ENCODE measurements at regions not wholly inside any gene's neighbourhood (a gene's known extent, or its start where the extent isn't known, plus 50 kb on each side); places are given as distances from the start of the nearest gene placed in this dataset.
"Not testable (repeated sequence)": the region's sequence is repeated elsewhere in the genome, so short reads cannot be mapped to it uniquely, and the experiment has no call there.

DNA sequence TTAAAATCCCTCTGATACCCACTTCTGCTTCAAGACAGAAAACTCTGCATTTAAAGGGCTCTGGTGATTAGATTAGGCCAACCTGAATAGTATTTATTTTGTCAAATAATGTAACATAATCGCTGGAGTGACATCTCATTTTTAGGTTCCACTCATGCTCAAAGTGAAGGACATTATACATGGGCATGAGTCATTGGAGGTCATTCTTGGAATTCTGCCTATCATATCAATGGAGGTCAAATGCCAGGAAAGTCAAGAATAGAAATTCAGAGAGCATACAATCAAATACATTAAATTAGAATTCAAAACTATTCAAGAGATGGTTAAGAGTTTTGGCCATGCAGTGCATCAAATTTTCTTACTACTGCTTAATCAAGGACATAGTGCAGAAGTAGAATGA lies 50.8 kb upstream of the PRSS1 start:
- no peak for FAIRE-seq

DNA sequence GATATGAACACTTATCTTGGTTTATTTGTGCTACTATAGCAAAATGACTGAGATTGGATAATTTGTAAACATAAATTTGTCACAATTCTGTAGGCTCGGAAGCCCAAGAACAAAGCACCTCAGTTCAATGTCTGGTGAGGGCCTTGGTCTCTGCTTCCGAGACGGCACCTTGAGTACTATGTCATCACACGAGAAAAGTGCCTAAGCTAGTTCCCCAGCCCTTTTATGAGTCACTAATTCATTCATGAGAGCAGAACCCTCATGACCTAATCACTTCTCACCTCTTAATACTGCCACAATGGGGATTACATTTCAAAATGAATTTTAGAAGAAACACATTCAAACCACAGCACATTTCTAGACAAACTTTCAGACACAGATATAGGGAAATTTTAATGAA lies 52.0 kb upstream of the PRSS1 start:
- FAIRE-seq, result no peak

DNA sequence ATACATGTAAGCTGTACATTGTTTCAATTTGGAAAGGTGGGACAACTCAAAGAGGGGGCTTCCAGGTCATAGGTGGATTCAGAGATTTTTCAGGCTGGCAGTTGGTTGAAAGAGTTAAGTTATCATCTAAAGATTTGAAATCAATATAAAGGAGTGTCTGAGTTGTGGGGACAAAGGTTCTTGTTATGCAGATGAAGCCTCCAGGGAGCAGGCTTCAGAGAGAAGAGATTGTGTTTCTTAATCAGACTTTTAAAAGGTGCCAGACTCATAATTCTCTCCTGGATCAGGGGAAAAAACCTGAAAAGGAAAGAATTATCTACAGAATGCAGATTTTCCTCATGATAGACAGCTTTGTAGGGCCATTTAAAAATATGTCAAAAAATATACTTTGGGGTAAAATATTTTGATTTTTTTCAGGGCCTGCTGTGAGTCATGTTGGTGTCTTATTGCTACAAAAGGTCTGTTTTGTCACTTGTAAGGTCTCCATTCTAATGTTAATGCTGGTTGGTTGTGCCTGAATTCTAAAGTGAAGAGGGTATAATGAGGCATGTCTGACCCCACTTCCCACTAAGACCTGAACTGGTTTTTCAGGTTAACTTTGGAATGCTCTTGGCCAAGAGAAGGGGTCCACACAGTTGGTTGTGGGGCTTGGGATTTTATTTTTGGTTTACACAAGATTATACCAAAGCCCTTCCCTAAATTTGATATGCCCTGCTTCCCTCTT lies 52.7 kb upstream of the PRSS1 start:
- no peak for FAIRE-seq

DNA sequence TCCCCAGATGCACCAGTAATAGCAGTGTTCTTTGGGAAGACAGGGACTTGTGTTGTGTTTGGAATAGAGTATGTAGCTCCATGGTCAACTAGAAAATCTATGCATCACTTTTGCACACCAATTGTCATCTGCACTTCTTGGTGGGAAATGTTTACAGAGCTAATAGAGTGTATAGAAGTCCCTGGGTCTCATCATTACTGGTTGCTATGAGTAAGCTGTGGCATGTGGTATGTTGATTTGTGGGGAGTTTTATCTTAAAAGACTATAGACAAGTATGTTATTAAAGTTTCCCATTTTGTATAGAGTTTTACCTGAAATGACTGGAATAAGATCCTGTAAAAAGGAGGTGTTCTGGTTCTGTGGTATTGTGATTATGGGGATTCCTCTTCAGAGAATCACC lies 55.4 kb upstream of the PRSS1 start:
- FAIRE-seq, result no peak

DNA sequence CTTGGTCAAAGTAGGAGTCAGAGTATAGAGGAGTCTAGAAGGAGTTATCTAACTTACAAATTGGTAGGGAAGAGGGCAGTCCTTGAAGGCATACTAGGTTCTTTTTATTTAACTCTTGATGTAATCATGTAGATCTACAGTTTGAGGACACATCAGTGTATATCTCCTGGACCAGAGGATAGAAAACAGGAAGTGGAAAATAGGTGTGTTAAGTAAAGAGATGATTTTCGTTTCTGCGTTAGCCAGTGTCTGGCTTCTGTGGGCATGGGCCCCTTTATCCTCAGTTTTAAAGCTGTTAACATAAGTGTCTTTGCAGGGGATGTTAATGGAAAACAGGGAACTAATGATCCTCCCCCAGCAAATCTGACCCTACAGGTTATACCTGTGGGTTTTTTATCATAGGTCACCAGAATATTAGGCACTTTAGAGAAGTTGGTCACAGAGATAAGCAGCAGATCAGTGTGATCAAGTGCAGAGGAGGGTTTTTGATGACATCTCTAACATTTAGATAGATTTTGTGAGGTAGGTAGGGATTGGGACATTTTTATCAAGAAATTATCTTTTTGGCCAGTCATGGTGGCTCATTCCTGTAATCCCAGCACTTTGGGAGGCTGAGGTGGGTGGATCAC lies 58.6 kb upstream of the PRSS1 start:
- FAIRE-seq, result no peak

DNA sequence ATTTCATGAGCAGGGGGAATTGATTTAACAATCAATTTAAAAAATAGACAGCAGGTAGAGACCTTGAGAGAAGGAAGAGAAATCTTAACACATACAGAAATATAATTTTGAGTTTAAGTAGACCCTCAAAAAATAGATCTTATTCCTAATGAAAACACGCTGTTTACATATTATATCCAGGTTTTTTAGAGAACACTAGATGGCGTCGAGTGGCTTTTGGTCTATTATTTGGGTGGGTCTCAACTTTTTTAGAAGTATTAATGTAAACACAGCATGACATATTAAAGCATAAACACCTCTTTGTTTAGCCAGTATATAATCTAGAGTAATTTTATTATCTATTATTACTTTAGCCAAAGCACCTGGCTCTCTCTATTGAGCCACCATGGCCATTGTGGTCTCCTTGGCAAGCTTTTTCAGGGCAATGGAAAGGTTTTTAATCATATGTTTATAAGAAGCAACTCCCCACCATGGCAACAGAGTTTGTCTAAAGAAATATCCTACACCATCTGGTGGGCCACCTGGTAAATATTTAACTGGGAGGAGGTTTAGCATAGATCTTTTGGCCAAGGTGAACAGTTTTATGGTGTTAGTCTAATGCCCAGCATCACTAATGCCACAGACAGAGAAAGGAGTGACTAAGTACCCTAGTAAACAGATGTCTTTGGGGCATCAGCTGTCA lies 59.7 kb upstream of the PRSS1 start:
- FAIRE-seq, result no peak

DNA sequence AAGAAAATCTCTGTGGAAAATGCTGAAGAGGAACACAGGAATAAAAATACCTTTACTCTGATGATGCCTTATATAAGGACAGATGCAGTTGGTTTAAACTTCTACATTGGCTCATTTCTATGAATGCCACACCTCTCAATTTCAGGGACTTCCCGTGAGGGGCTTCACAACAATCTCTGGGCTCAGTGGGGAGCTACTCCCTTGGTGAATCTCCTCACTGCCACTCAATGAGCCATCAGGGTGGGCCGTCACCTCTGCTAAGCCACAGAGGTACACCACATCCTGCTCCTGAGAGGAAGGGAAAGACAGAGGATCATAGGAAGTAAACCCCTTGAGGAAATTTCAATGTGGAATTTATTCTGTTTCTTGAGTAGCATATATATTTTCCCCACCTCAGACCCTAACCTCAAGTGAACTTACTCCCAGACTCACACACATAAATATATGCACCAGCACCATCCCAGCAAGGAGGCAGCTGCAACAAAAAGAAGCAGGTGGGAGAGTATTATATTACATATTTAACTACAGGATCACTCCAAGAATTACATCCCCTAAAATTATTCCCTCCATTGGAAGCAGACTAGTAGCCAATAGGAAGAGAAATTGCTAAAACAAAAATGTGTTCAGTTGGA lies 63.3 kb upstream of the PRSS1 start:
- no peak for FAIRE-seq

DNA sequence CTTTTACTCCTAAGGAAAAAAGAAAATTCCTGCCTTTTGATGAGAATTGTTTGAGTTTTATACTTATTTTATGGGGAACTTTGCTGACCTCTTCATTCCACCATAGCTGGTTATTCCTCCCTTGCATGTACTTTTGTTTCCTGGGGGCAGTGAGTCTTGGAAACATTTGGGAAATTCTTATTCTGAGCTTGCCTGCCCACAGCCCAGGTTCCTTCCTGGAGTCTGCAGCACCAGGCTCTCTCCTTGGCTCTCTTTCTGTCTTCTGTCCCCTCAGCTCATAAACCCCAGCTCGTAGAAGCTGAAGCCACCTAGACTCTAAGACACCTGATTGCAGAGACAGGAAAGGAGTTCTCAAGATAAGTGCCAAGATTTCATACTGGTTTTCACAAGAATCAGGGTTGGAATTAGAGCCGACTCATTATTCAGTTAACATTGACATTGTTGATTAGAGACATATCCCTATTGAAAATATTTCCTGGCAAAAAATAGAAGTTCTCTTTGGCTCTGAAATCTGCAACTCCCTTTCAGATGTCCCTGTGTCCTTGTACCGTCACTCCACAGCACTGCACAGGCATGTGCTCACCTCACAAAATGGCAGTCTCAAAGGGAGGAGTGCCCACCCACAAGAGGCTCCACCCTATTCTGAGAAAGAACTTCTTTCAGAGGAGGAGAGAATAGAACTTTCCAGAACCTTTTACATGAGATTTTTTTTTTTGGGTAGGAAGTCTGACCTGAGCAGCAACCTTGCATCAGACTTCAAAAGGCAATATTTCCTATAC lies 67.8 kb upstream of the PRSS1 start:
- no peak for FAIRE-seq

DNA sequence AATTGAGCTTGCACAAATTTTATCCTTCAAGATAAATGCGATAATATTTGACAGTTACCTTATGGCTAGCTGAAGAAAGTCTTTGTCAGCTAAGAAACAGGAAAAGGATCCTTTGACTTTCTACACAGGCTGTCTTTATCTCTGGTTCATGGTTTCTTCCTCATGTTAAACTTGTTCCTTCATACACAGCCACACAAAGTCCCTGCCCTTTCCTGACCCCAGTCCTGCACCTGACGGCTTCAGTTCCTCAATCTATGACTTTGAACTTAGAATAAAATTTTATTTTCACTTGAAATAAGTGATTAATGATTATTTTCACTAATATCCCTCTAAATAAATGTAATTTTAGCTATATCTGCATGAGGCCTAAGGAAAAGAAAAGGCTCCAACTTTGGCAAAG lies 77.8 kb upstream of the PRSS1 start:
- no peak for FAIRE-seq

DNA sequence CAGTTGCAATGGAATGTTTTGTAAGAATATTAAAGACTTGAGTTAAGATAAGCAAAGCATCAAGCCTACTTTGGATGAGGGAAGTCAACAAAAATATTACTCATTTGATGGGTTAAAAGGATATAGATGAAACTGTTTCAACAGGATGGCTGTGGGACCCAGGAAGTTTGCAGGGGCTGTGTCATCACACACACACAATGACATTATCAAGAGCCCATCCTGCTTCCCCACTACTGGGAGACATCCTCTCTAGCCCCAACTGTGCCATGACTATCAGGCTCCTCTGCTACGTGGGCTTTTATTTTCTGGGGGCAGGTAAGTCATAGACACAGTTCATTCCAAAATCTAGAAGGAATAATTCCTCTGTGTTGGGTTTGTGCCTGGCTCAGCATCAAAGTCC lies 78.8 kb upstream of the PRSS1 start:
- no peak for FAIRE-seq

DNA sequence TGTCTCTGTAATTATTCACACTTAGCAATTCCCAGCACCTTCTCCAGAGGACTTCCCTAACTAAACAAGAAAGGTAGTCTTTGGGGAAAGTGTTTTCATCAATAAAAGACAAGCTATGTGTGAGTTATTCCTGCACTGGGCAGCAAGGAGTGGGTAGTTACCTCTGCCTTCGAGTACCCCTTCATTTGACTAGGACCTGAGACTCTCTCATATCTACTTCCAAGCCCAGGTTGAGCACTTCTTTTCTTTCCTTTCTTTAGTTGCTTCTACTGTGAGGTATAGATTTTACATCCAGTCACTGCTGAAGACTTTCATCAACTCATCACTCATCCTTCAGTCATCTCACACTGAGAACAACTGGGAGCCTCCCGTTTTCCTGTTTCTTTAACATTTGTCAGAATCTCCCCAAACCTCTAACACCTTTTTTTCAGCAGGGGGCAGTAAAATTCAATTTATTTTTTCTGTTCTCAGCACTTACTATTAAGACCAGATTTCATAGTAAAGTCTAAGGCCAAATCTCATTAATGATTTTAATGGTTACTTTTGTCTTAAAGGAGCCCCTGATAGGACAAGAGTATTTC lies 80.1 kb upstream of the PRSS1 start:
- FAIRE-seq, result no peak

DNA sequence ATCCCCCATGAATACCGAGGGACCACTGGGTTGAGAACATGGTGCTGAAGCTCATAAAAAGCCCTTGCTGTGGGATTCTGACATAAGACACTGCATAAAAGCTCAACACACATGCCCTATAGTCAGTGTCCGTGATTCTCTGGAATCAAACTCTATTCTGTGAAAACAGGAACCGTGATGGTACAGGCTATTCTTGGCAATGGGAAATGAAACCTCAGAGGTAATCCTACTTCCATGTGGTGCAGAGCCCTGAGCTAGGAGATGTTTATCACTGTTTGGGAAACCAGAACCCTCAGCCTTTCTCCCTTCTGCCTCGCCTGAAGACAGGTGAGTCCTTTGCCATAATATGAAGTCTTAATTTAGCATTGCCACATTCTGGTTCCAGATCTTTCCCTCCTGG lies 80.8 kb upstream of the PRSS1 start:
- no peak for FAIRE-seq

DNA sequence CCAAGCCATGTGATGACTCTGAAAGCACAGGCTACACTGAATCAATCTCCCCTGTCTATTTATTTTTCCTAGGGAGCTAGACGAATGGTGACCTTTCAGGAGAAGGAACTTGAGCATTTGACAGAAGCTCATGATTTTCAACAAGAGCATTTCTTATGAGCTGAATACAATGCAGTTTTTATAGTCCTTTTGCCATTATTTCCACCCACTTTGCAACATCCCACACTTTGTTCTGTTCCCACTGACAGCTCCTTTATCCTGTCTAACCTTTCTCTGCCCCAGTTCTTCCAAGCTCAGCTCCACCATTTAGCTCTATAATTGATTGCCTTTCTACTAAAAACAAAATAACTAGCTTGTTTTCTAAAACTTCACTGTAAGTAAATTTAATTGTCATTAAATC lies 91.9 kb upstream of the PRSS1 start:
- FAIRE-seq, result no peak

DNA sequence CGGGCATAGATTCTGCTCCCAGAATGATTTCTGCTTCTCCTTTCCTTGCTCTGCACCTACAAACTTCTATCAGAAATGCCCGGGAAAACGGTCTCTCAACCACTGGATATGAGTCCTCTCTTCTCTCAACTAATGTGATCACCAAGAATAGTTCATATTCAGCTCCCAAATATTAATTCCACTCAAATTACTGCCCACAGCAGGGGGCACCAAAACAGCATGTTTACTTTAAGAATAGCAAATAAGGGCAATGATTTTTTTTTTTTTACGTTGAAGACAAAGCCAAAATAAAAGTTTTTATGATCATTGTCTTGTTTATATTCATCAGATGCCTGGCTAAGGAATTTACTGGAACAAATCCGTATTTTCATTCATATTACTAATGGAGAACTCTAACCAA lies 94.9 kb upstream of the PRSS1 start:
- FAIRE-seq, result no peak

DNA sequence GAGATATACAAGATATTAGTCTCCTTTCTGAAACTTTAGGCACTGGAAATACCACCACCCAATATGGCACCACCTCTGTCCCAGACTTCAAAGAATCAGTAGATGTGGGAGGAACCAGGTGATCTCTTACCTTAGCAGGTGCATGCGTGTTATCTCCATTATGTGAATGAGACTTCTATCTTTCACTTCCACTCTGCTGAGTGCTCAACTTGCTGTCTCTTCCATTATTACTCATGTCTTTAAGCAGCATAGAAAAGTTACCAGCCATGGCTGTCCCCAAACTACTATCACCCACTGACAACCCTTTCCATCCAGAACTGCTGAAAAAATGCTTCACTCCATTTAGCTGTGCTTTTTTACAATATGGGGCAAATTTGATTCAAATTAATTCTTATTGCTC lies 101.5 kb upstream of the PRSS1 start:
- FAIRE-seq, result no peak

DNA sequence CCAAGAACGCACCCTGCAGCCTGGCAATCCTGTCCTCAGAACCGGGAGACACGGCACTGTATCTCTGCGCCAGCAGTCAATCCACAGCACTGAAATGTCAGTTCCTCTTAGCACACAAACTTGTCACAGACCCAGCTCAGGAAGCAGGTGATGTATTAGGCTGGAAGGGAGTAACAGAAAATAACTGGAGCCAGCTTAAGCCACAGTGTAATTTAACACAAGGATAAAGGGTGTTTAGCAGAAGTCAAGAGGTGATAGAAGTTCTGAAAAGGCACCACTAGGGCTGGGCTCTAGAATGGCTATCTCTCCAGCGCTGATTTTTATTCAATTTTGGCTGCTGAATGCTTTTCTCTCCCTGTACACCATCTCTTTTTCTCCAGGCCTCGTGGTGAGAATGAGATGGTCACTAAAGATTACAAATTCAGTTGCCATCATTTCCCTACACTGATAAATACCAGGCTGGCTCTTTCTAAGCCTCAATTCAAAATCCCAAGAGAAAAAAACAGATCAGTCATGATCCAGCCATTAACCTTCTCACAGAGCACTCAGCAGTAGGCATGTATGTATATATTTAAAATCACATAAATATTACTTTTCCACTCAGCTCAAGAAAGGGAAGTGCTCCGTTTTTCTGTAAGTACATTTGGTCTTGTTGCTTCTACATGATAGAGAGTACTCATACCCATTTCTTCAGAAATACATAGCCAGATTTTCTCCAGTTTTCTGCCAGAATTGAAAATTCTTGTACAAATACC lies 102.7 kb upstream of the PRSS1 start:
- FAIRE-seq, result no peak

DNA sequence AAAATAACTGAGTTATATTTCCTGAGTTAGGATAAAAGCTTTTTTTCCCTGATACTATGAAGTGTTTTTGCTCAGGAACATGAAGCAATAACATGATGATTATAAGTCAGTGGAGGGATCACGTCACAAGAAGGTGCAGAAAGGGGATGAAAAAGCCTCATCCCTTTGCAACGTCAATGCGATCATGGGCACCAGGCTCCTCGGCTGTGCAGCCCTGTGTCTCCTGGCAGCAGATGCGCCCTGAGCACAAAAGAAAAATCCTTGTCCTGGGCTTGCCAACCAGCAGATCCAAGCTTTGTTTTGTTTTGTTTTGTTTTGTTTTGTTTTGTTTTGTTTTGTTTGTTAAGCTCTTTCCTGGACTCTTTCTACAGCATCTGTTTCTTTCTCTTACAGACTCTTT lies 103.5 kb upstream of the PRSS1 start:
- no peak for FAIRE-seq

DNA sequence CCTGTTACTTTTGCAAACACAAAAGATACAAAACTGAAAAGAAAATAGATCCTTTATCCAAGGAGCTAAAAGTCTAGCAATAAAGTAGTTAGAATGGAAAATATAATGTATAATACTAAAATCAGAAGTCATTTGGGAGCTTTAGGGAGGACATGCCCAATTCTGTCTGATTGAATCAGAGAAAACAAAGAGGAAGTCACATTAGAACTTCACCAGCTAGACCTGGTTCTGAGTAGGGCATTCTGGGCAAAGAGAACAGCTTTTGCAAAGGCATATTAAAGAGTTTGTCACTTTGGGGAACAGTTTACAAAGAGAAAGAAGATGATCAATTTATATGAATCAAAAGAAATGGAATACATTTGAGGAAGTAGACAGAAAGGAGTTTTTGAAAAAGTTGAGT lies 107.0 kb upstream of the PRSS1 start:
- no peak for FAIRE-seq

DNA sequence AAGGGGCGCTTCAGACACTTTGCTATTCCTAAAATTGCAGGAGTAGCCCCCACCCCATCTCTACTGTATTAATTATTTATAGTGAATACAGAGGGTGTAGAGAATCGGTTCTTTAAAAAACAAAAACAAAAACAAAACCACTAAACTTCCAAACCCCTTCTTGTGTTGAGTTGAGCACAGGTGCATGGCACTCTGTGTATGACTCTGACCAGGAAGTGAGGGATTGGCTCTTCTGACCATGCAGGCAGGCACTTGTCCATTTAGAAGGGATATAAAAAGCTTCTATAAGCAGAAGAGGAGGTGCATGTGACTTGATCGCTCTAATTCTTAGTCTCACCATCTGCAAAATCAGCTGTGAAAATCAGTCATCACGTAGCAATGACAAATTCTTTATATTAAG lies 108.0 kb upstream of the PRSS1 start:
- not testable (repeated sequence) for FAIRE-seq

DNA sequence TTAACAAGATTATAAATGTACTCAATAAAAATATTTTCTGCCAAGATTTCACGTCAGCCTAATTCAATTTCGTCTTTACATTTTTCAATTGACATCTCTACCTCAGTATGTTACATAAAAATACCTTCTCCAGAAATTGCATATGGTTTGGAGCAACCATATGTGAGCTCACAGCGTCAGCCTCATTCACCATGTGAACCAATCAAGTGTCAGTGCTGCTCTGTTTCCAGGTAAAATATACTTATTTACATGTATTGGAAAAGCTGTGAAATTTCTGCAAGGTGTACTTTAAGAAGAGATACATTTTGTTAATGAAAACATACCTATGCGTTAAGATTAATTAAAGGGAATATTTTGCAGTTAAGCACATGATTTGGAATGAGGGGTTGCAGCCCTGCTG lies 110.7 kb upstream of the PRSS1 start:
- FAIRE-seq, result no peak

DNA sequence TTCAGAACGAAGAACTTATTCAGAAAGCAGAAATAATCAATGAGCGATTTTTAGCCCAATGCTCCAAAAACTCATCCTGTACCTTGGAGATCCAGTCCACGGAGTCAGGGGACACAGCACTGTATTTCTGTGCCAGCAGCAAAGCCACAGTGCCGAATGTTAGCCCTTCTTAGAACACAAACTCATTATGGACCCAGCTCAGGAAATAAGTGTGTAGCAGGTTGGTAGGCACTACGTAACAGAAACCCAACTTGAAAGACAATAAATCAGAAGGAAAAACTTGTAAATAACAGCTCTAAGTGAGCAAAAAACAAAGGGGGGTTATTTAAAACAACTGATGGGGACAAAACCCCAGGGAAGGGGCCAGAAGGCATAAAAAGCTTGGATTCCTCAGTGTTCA lies 112.0 kb upstream of the PRSS1 start:
- FAIRE-seq, result no peak

DNA sequence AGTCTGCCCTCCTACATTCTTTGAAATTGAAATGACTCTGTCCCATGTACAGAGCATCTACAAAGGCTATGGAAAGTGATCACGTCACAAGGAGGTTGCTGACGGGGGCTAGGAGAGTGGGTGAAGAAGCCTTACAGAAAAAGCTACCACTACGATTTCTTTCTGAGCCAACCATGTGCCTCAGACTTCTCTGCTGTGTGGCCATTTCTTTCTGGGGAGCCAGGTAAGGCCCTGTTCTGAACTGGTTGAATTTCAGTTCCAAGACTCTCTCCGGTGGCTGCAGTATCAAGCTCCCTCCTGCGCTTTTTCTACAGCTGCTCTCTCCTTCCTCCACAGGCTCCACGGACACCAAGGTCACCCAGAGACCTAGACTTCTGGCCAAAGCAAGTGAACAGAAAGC lies 112.5 kb upstream of the PRSS1 start:
- FAIRE-seq, result no peak

Measured in G401.6 (cell line).